ENCODE measurements at regions not wholly inside any gene's neighbourhood (a gene's known extent, or its start where the extent isn't known, plus 50 kb on each side); places are given as distances from the start of the nearest gene placed in this dataset.

- no peak for TF ChIP-seq CTCF (IDR thresholded peaks at IDR 0.05; ENCODE audit: insufficient read depth, low read length, severe bottlenecking)
- Histone ChIP-seq H3K27me3 (ENCODE audit: control insufficient read depth, insufficient read depth, low read length) (no peaks in the 10 kb centered on the region), H3K36me3 (ENCODE audit: control insufficient read depth, insufficient read depth, low read length) (no peaks in the 10 kb centered on the region), H3K4me3 (ENCODE audit: low read depth, low read length) (no peak overlapping the region)
- peak; percentile 91 for DNase-seq (ENCODE audit: low read depth)
- FAIRE-seq = no peak
Measured at GRCh38 chr18:48488388-48488850, 50.4 kb upstream of the CTIF start.

GRCh38 chr18:48486754-48487153 lies 52.1 kb upstream of the CTIF start:
- TF ChIP-seq CTCF (IDR thresholded peaks at IDR 0.05; ENCODE audit: insufficient read depth, low read length, severe bottlenecking) = no peak
- H3K27me3 ChIP-seq (ENCODE audit: control insufficient read depth, insufficient read depth, low read length) = no peaks in the 10 kb centered on the region
- no peak for DNase-seq (ENCODE audit: low read depth)
- FAIRE-seq = no peak
- no peak overlapping the region for H3K4me3 ChIP-seq (ENCODE audit: low read depth, low read length)
- no peaks in the 10 kb centered on the region for H3K36me3 ChIP-seq (ENCODE audit: control insufficient read depth, insufficient read depth, low read length)

- FAIRE-seq = no peak
- TF ChIP-seq CTCF (IDR thresholded peaks at IDR 0.05; ENCODE audit: insufficient read depth, low read length, severe bottlenecking) = no peak
- DNase-seq (ENCODE audit: low read depth) = no peak
- no peaks in the 10 kb centered on the region for H3K36me3 ChIP-seq (ENCODE audit: control insufficient read depth, insufficient read depth, low read length)
- no peaks in the 10 kb centered on the region for H3K27me3 ChIP-seq (ENCODE audit: control insufficient read depth, insufficient read depth, low read length)
- H3K4me3 ChIP-seq (ENCODE audit: low read depth, low read length) = no peak overlapping the region
Measured at GRCh38 chr18:48485828-48486405, 52.9 kb upstream of the CTIF start.

- FAIRE-seq (no peak), DNase-seq (ENCODE audit: low read depth) (no peak)
- Histone ChIP-seq H3K27me3 (ENCODE audit: control insufficient read depth, insufficient read depth, low read length) (no peaks in the 10 kb centered on the region), H3K4me3 (ENCODE audit: low read depth, low read length) (no peak overlapping the region), H3K36me3 (ENCODE audit: control insufficient read depth, insufficient read depth, low read length) (no peaks in the 10 kb centered on the region)
- no peak for TF ChIP-seq CTCF (IDR thresholded peaks at IDR 0.05; ENCODE audit: insufficient read depth, low read length, severe bottlenecking)
Measured at GRCh38 chr18:48481092-48481491, 57.7 kb upstream of the CTIF start.

- no peak for TF ChIP-seq CTCF (IDR thresholded peaks at IDR 0.05; ENCODE audit: insufficient read depth, low read length, severe bottlenecking)
- FAIRE-seq (no peak), DNase-seq (ENCODE audit: low read depth) (no peak)
- Histone ChIP-seq H3K36me3 (ENCODE audit: control insufficient read depth, insufficient read depth, low read length) (no peaks in the 10 kb centered on the region), H3K27me3 (ENCODE audit: control insufficient read depth, insufficient read depth, low read length) (no peaks in the 10 kb centered on the region), H3K4me3 (ENCODE audit: low read depth, low read length) (no peak overlapping the region)
Measured at GRCh38 chr18:48479531-48479930, 59.3 kb upstream of the CTIF start.

- DNase-seq (ENCODE audit: low read depth) (no peak), FAIRE-seq (no peak)
- no peaks in the 10 kb centered on the region for H3K27me3 ChIP-seq (ENCODE audit: control insufficient read depth, insufficient read depth, low read length)
- no peaks in the 10 kb centered on the region for H3K36me3 ChIP-seq (ENCODE audit: control insufficient read depth, insufficient read depth, low read length)
- TF ChIP-seq CTCF (IDR thresholded peaks at IDR 0.05; ENCODE audit: insufficient read depth, low read length, severe bottlenecking) = no peak
- H3K4me3 ChIP-seq (ENCODE audit: low read depth, low read length) = no peak overlapping the region
Measured at GRCh38 chr18:48477348-48477747, 61.5 kb upstream of the CTIF start.

Data from bronchial epithelial cell (primary cell).